Left lobe of liver (tissue), 2 donors: ENCODE measurements at regions not wholly inside any gene's neighbourhood (a gene's known extent, or its start where the extent isn't known, plus 50 kb on each side); places are given as distances from the start of the nearest gene placed in this dataset.
A peak's percentile ranks its signal among the peaks of the same experiment; 100 is the strongest.
"Not testable (repeated sequence)": the region's sequence is repeated elsewhere in the genome, so short reads cannot be mapped to it uniquely, and the experiment has no call there.

Source experiments
- ATAC-seq: fragments of 200-7000 bp; cut with Tn5 transposase; one replicate; pipeline ENCODE4 v1.9.1; 2020; ENCODE audit warnings: mild to moderate bottlenecking, moderate library complexity
- DNase-seq: peaks from one replicate; pipeline ENCODE4 v3.0.0-alpha.2; 2020; ENCODE audit warnings: low spot score
- donor health status: DM: no; HTN: no; CAD: no; lungs with moderate emphysema.
- donor health status: DM: no; HTN: yes; CAD: no.

GRCh38 chr18:104264-104663, 54.1 kb upstream of the USP14 start:
- not testable (repeated sequence) for ATAC-seq, DNase-seq

DNA sequence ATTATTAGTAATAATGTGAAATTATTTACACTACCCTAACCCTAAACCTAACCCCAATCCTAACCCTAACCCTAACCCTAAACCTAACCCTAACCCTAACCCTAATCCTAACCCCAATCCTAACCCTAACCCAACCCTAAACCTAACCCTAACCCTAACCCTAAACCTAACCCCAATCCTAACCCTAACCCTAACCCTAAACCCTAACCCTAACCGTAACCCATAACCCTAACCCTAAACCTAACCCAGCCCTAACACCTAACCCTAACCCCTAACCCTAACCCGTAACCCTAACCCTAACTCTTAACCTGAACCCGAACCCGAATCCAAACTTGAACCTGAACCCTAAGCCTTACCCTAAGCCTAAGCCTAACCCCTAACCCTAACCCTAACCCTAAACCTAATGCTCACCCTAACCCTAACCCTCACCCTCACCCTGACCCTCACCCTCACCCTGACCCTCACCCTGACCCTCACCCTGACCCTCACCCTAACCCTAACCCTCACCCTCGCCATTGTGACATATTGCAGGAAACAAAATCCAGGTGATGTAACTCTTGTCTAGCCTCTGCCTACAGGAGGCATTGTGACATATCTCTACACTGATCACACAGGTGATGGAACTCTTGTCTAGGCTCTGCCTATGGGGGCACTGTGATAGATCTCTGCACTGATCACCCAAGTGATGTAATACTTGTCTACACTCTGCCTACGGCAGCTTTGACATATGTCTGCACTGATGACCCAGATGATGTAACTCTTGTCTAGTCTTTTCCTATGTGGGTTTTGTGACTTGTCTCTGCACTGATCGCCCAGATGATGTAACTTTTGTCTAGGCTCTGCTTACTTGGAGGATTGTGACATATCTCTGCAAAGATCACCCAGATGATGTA, 53.0 kb upstream of the USP14 start:
- not testable (repeated sequence) for DNase-seq

GRCh38 chr18:106054-106851, 52.1 kb upstream of the USP14 start:
- not testable (repeated sequence) for DNase-seq, ATAC-seq

More for the DNA sequence above, 53.0 kb upstream of the USP14 start:
- not testable (repeated sequence) for ATAC-seq

- not testable (repeated sequence) for DNase-seq, ATAC-seq
Measured at GRCh38 chr18:106868-107384, 51.4 kb upstream of the USP14 start.

DNA sequence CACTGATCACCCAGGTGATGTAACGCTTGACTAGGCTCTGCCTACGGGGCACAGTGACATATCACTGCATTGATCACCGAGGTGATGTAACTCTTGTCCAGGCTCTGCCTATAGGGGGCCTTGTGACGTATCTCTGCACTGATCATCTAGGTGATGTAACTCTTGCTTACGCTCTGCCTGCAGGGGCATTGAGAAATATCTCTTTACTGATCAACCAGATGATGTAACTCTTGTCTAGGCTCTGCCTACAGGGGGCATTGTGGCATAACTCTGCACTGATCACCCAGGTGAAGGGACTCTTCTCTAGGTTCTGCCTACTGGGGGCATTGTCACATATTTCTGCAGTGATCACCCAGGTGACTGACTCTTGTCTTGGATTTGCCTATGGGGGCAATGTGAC, 50.9 kb upstream of the USP14 start:
- not testable (repeated sequence) for ATAC-seq, DNase-seq

GRCh38 chr18:107947-108664, 50.3 kb upstream of the USP14 start:
- not testable (repeated sequence) for DNase-seq
- ATAC-seq, result peak; percentile 61
